ENCODE measurements at regions not wholly inside any gene's neighbourhood (a gene's known extent, or its start where the extent isn't known, plus 50 kb on each side); places are given as distances from the start of the nearest gene placed in this dataset.

GRCh38 chr1:100622966-100623762, 85.2 kb downstream of the GPR88 start:
- TF ChIP-seq CTCF (IDR thresholded peaks at IDR 0.05), result no peak
- H3K4me1 ChIP-seq (ENCODE audit: control insufficient read depth in 1 of 2, low read depth in 2 of 2), result peaks cover 7 to 17% of the 10 kb centered on the region in 2 donors
- ATAC-seq (ENCODE audit: insufficient number of reproducible peaks, low FRiP score, low read depth), result no peak
- peak overlapping the region in 1 of 2 donors; percentile 10 for H3K27ac ChIP-seq
- no peak overlapping the region for H3K4me3 ChIP-seq
- H3K9me3 ChIP-seq, result no peaks in the 10 kb centered on the region
- no peak for DNase-seq (ENCODE audit: low spot score)
- H3K36me3 ChIP-seq, result no peaks in the 10 kb centered on the region
- no peaks in the 10 kb centered on the region for H3K27me3 ChIP-seq (replicated peaks; ENCODE audit: insufficient read depth)

- Histone ChIP-seq H3K4me1 (ENCODE audit: control insufficient read depth in 1 of 2, low read depth in 2 of 2) (peaks cover 17 to 33% of the 10 kb centered on the region in 2 donors), H3K27ac (no peak overlapping the region), H3K27me3 (replicated peaks; ENCODE audit: insufficient read depth) (no peaks in the 10 kb centered on the region), H3K9me3 (no peaks in the 10 kb centered on the region), H3K36me3 (no peaks in the 10 kb centered on the region), H3K4me3 (no peak overlapping the region)
- DNase-seq (ENCODE audit: low spot score), result no peak
- no peak for TF ChIP-seq CTCF (IDR thresholded peaks at IDR 0.05)
- ATAC-seq (ENCODE audit: insufficient number of reproducible peaks, low FRiP score, low read depth), result no peak
Measured at GRCh38 chr1:100624886-100625610, 87.1 kb downstream of the GPR88 start.

- Histone ChIP-seq H3K9me3 (no peaks in the 10 kb centered on the region), H3K36me3 (no peaks in the 10 kb centered on the region), H3K4me3 (no peak overlapping the region), H3K27me3 (replicated peaks; ENCODE audit: insufficient read depth) (no peaks in the 10 kb centered on the region), H3K4me1 (ENCODE audit: control insufficient read depth in 1 of 2, low read depth in 2 of 2) (peaks cover 17 to 34% of the 10 kb centered on the region in 2 donors), H3K27ac (no peak overlapping the region)
- DNase-seq (ENCODE audit: low spot score), result no peak
- ATAC-seq (ENCODE audit: insufficient number of reproducible peaks, low FRiP score, low read depth), result no peak
- no peak for TF ChIP-seq CTCF (IDR thresholded peaks at IDR 0.05)
Measured at GRCh38 chr1:100626397-100626796, 88.5 kb downstream of the GPR88 start.

- TF ChIP-seq CTCF (IDR thresholded peaks at IDR 0.05), result no peak
- H3K27ac ChIP-seq, result no peak overlapping the region
Measured at GRCh38 chr1:100627054-100627716, 89.2 kb downstream of the GPR88 start.

GRCh38 chr1:100627936-100628335, 90.0 kb downstream of the GPR88 start:
- TF ChIP-seq CTCF (IDR thresholded peaks at IDR 0.05), result no peak
- ATAC-seq (ENCODE audit: insufficient number of reproducible peaks, low FRiP score, low read depth), result no peak
- H3K27ac ChIP-seq, result peak overlapping the region in 1 of 2 donors; percentile 53

More at GRCh38 chr1:100627054-100627716, 89.2 kb downstream of the GPR88 start:
- no peak for DNase-seq (ENCODE audit: low spot score)
- no peak for ATAC-seq (ENCODE audit: insufficient number of reproducible peaks, low FRiP score, low read depth)
- Histone ChIP-seq H3K27me3 (replicated peaks; ENCODE audit: insufficient read depth) (no peaks in the 10 kb centered on the region), H3K4me3 (no peak overlapping the region), H3K9me3 (no peaks in the 10 kb centered on the region), H3K36me3 (no peaks in the 10 kb centered on the region), H3K4me1 (ENCODE audit: control insufficient read depth in 1 of 2, low read depth in 2 of 2) (peaks cover 17 to 30% of the 10 kb centered on the region in 2 donors)

More at GRCh38 chr1:100627936-100628335, 90.0 kb downstream of the GPR88 start:
- Histone ChIP-seq H3K36me3 (no peaks in the 10 kb centered on the region), H3K27me3 (replicated peaks; ENCODE audit: insufficient read depth) (no peaks in the 10 kb centered on the region), H3K4me3 (no peak overlapping the region), H3K4me1 (ENCODE audit: control insufficient read depth in 1 of 2, low read depth in 2 of 2) (peaks cover 17 to 25% of the 10 kb centered on the region in 2 donors), H3K9me3 (no peaks in the 10 kb centered on the region)
- no peak for DNase-seq (ENCODE audit: low spot score)
